HUDEP-2 (cell line): ENCODE measurements at regions not wholly inside any gene's neighbourhood (a gene's known extent, or its start where the extent isn't known, plus 50 kb on each side); places are given as distances from the start of the nearest gene placed in this dataset.
A peak's percentile ranks its signal among the peaks of the same experiment; 100 is the strongest.
"Not testable (repeated sequence)": the region's sequence is repeated elsewhere in the genome, so short reads cannot be mapped to it uniquely, and the experiment has no call there.

Source experiments
- DNase-seq, 76 experiments: peaks; one replicate each; lab custom pipeline; 2025; ENCODE audit not compliant: unreplicated experiment in 76 of 76; lab: John Stamatoyannopoulos, UW

DNA sequence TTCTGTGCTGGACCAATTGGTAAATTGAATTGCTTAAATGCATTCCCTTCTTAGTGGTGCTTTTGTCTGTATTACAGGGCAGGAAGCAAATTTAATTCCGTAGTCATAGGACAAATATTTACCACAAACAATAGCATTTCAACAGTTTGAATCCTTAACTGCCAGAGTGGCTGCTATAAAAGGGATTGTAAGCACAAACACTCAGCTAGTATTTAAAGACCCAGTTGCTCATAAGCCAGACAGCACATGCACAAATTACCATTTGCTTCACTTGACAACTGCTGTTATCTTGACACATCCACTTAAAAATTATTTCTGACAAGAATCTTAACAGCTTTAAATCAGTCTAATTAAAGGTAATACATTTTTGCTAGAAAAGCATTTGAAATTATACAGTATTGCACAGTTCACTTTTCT is 490.2 kb upstream of the ADAMTS9 start:
- DNase-seq, result no peak

DNA sequence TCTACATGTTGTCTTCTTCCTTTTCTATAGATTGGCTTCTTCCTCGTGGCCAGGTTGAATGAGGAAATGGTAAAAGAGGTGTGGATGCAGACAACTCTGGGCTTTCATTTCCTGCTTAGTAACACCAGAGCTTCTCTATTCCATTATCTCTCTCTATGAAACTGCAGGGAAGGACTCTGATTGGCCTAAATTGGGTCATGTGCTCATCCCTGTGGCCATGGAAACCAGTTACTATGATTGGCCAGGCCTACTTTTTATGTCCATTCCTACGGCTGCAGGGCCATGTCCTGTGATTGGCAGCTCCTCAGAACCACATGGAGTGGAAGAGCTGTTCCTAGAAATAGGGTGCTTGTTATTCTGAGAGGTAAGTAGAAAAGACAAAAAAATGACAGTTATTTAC is 486.9 kb upstream of the ADAMTS9 start:
- DNase-seq, result no peak

DNA sequence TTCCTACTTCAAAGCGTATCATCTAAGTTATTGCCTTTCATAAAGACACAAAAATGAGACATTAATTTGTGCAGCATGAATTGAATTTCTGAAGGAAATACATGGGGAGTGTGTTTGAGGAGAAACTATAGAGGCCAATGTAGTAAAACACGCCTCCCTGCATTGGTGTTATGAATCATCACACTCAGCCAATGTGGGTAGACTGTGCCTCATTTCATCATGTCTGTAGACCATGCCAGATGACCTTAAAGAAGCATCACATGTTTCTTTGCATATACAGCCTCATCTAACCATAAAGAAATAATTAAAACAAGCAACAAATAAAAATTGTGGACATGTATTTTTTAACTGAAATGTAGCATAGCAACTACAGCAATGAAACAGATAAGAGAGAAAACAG is 486.0 kb upstream of the ADAMTS9 start:
- DNase-seq, result no peak

- DNase-seq, result no peak
These were observed 484.4 kb upstream of the ADAMTS9 start for GRCh38 chr3:65172209-65172608.

DNA sequence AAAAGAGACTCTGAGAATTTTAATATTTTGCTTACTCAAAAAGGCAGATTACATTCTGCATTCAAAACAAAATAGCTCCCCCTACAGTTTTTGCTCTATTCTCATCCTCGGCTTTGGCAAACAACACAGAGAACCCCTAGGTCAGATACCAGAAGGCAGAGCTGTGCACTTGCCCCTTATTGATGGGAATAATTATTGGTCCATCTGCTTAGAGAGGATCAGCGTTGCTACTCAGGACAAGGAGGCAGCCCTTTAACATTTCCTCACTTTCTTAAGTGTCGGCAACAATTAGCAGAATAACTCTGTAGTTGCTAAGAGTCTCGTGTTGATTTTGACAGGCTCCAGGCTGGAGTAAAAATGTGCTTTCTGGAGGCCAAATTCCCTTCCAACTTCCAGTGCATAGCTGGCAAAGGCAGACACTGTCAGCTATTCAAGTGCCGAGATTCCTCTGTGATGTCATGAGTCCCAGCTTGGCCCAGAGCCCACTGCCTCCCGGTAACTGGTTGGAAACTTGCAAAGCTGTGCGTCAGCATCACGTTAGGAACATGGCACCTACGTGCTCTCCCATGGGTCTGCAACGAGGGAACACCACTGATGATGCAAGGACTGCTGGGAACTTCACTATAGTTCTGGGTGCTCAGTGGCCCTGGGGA is 482.7 kb upstream of the ADAMTS9 start:
- peak in 10 of 76 experiments; percentile 2 to 31 (median 6) for DNase-seq

DNA sequence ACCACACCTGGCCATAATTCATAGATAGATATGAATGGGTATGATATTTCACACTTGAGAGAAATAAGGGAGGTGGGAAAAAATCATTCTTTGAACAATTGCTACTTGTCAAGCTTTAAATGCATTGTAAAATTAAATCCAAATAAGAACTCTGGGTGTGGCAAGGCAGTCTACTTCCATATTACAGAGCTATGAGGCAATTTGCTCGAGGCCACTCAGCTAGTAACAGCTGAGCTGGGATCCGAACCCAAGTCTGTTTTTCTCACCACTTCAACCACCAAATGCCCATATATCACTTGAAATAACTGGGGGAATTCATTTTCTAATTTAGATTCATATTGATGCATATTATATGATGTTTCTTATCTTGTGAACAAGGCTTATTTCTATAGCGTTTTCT is 482.2 kb upstream of the ADAMTS9 start:
- DNase-seq, result no peak

DNA sequence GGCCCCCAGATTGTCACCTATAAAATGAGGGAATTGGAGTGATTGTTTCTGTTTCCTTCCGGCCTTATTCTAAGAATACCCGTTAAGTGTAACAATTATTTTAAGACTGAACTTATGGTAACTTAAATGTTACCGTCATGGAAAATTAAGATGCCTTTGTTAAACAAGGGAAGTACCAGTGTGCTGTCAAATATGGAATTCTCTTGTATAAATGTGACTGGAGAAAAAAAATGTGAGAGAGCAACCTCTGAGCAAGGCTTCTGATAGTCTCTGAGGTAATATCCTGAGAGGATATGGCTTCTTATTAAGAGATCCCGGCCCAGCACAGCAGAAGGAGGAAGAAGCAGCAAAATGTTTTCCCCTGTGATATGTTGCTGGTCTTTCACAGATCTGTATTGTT is 480.7 kb upstream of the ADAMTS9 start:
- no peak for DNase-seq

- no peak for DNase-seq
These were observed 478.7 kb upstream of the ADAMTS9 start for GRCh38 chr3:65166531-65166930.

GRCh38 chr3:65158023-65158422 is 470.2 kb upstream of the ADAMTS9 start:
- no peak for DNase-seq

- no peak for DNase-seq
These were observed 466.2 kb upstream of the ADAMTS9 start for GRCh38 chr3:65153850-65154512.

- DNase-seq, result no peak
These were observed 463.9 kb upstream of the ADAMTS9 start for GRCh38 chr3:65151666-65152065.

DNA sequence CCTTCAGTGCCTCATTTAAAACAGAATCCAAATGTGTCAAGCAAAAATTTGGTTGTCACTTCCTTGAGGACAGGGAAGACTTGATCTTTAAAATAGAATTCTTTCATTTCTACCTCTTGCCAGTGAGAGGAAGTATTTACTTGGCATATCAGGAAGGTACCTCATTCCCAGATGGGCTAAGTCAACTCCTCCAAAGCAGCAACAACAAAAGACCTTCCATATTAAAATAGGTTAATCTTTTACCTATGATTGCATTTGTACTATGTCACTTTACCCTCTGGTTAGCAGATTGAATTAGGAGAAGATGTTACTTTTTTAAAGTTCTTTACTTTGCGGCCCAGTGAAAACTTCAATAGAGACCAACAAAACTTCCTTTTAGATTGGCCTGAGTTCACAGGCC is 462.1 kb upstream of the ADAMTS9 start:
- no peak for DNase-seq

DNA sequence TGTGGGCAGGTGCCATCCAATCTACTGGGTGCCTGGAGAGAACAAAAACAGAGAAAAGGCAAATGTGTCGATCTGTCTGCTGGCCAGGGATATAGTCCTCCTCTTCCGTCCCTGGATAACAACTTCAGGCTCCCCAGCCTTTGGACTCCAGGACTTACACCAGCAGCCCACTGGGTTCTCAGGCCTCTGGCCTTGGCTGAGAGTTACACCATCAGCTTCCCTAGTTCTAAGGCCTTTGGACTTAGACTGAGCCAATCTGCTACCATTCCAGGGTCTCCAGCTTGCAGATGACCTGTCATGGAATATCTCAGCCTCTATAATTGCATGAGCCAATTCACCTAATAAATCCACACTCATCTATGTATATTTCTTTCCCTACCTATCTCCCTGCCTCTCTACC is 460.9 kb upstream of the ADAMTS9 start:
- no peak for DNase-seq

- no peak for DNase-seq
These were observed 458.4 kb upstream of the ADAMTS9 start for GRCh38 chr3:65146179-65146578.

DNA sequence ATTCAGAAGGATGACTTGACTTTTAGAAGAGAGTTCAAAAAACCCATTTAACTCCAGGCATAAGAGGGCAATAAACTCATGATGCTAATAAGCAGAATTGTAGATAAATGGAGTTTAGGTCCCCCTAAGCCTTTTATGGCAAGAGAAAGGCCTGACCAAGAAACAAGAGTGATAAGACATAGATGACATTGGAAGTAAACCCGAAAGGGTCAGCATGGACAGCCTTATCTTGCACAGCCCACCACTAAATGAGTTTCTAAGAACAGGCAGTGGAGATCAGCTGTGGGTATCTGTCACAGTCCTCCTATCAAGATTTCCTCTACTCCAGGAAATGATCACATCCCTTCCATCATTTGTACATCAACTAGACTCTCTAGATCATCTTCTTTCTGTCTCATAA is 457.9 kb upstream of the ADAMTS9 start:
- no peak for DNase-seq

- no peak for DNase-seq
These were observed 457.1 kb upstream of the ADAMTS9 start for GRCh38 chr3:65144791-65145351.

GRCh38 chr3:65142456-65142855 is 454.7 kb upstream of the ADAMTS9 start:
- no peak for DNase-seq

DNA sequence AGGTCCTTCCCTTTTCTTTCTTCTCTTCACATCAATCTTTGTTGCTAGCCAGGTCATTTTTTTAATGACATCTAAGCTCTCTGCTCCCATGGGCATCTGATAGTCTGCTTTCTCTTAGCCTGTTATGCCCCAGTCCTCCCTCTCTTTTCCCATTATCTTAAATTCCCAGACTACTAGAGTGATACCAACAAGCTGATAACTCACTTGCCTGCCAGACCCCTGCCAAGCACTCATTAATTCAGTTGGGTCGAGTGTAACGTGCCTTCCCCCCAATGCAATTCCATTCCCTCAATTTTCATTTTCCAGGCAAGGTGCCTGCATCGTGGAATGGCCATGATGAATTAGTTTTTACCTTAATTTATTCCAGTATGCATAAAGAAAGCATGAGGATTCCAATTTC is 450.8 kb upstream of the ADAMTS9 start:
- DNase-seq, result no peak

DNA sequence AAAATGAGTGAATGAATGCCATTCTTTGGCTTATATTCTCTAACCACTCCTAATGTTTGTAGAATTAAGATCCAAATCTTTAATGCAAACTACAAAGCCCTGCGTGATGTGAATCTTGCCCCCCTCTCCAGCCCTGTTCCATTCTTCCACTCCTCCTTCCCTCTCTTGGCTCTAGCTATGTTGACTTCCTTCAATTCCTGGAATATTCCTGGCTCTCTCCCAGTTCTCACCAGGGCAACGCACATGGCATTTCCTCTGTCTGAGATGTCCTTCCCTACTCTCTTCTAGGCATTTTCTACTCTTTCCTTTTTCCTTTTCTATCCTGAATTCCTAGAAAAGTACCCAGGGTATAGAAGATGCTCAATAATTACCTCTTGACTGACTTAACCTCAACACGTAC is 446.0 kb upstream of the ADAMTS9 start:
- not testable (repeated sequence) for DNase-seq

- no peak for DNase-seq
These were observed 443.0 kb upstream of the ADAMTS9 start for GRCh38 chr3:65130782-65131181.

DNA sequence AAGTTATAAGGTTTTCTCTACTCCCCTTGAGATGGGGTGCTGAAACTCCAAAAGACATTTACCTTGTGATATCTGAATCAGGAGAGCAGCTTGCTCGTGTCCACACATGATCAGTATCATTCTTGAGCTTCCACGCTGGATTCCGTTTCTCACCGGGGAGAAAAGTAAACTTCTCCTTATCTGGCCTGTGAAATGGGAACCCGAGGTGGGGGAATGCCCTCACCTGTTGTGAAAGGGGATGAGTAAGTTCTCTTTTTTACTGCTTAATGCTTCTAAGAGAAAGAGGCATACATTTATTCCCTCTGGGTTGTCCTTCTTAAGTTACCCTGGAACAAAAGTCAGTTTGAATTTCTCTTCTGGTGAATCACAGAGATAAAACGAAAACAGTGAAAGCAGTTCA is 440.5 kb upstream of the ADAMTS9 start:
- DNase-seq, result no peak
